K562 (cell line): ENCODE measurements at regions not wholly inside any gene's neighbourhood (a gene's known extent, or its start where the extent isn't known, plus 50 kb on each side); places are given as distances from the start of the nearest gene placed in this dataset.
A peak's percentile ranks its signal among the peaks of the same experiment; 100 is the strongest.

Source experiments
- ATAC-seq: fragments of 200-7000 bp; cut with Tn5 transposase; 3 replicates; pipeline ENCODE4 v1.9.1; 2020; ENCODE audit warnings: moderate library complexity
- BruUV-seq: library from RNA; stranded (reverse); fragments of 400-500 nt; replicated peaks from 2 replicates; lab custom pipeline; 2021; lab: Mats Ljungman, UMichigan
- CTCF ChIA-PET: fragments of 300-600 bp; formaldehyde crosslinking; extraction: SDS; loops from one replicate; lab custom pipeline; 2021; ENCODE audit warnings: low intra/inter-chr PET ratio; lab: Yijun Ruan, JAX
- POLR2A ChIA-PET: fragments of 300-600, 350-650 bp; sonication (Branson Sonifier 250); formaldehyde crosslinking; extraction: SDS; loops from one replicate; lab custom pipeline; 2021; ENCODE audit warnings: antibody characterized with exemption, inconsistent platforms; lab: Yijun Ruan, JAX
- DNase-seq, 4 experiments: peaks; one replicate each; pipeline versions ENCODE4 v3.0.0 to v3.0.0-alpha.2; 2011 to 2018; ENCODE audit warnings: low spot score in 3 of 4, mixed read lengths in 3 of 4; ENCODE audit errors: extremely low read depth in 1 of 4
- FAIRE-seq: peaks from 2 replicates; lab custom pipeline; 2011; peaks lifted over from hg19 to GRCh38; lab: Jason Lieb, UNC
- H2AFZ ChIP-seq: 2 replicates; pipeline ENCODE4 v1.6.0; 2011; ENCODE audit warnings: low read depth, low read length, control low read depth, inconsistent platforms
- H3K27ac ChIP-seq: fragments of 200-600 bp; 3 replicates; pipeline ENCODE4 v1.8.0; 2011; ENCODE audit warnings: low read depth, mild to moderate bottlenecking, control low read depth, inconsistent platforms, low read length, moderate library complexity, mixed read lengths; ENCODE audit errors: extremely low read depth
- H3K27me3 ChIP-seq, 2 experiments: fragments of 300-600 bp in 1 of 2; 2 replicates in 1 of 2; 3 replicates in 1 of 2; pipeline versions ENCODE4 v1.6.0 to v1.8.0; 2011; ENCODE audit warnings: inconsistent platforms in 2 of 2, low read length in 2 of 2, mild to moderate bottlenecking in 1 of 2, mixed read lengths in 1 of 2, moderate library complexity in 1 of 2; ENCODE audit not compliant: control insufficient read depth in 2 of 2, insufficient read depth in 2 of 2
- H3K36me3 ChIP-seq: fragments of 300-600 bp; 3 replicates; pipeline ENCODE4 v1.8.0; 2011; ENCODE audit warnings: mild to moderate bottlenecking, low read length, inconsistent platforms; ENCODE audit not compliant: control insufficient read depth, insufficient read depth
- H3K4me1 ChIP-seq, 2 experiments: fragments of 200-600 bp in 1 of 2; replicated peaks in 1 of 2; 2 replicates in 1 of 2; 3 replicates in 1 of 2; pipeline versions ENCODE4 v1.5.1 to v1.8.0; 2011; ENCODE audit warnings: inconsistent platforms in 2 of 2, low read length in 2 of 2, mild to moderate bottlenecking in 1 of 2, mixed read lengths in 1 of 2, moderate library complexity in 1 of 2; ENCODE audit not compliant: control insufficient read depth in 2 of 2, insufficient read depth in 2 of 2
- H3K4me2 ChIP-seq: 2 replicates; pipeline ENCODE4 v1.6.1; 2011; ENCODE audit warnings: low read length, control low read depth, inconsistent platforms, mixed read lengths; ENCODE audit not compliant: insufficient read depth
- H3K4me3 ChIP-seq: fragments of 200-600 bp; sonication (generic), shearing (Covaris generic); 2 replicates; pipeline ENCODE4 v1.5.1; 2016; ENCODE audit warnings: control low read depth, inconsistent platforms
- H3K79me2 ChIP-seq: fragments of 200-600 bp; 3 replicates; pipeline ENCODE4 v1.8.0; 2011; ENCODE audit warnings: low read length, inconsistent platforms; ENCODE audit not compliant: control insufficient read depth, insufficient read depth
- H3K9ac ChIP-seq, 2 experiments: 2 replicates each; pipeline versions ENCODE4 v1.6.0 to v1.6.1; 2011; ENCODE audit warnings: low read depth in 2 of 2, low read length in 2 of 2, control low read depth in 1 of 2, inconsistent platforms in 1 of 2, mild to moderate bottlenecking in 1 of 2, mixed read lengths in 1 of 2; ENCODE audit not compliant: insufficient read depth in 1 of 2
- H3K9me1 ChIP-seq: one replicate; pipeline ENCODE4 v1.6.0; 2011; ENCODE audit warnings: inconsistent platforms, mild to moderate bottlenecking, low read length, moderate library complexity; ENCODE audit not compliant: control insufficient read depth, insufficient read depth
- H3K9me3 ChIP-seq: replicated peaks from 2 replicates; pipeline ENCODE4 v1.5.1; 2011; ENCODE audit warnings: low read depth, low read length, inconsistent platforms; ENCODE audit not compliant: control insufficient read depth, insufficient read depth
- H4K20me1 ChIP-seq: replicated peaks from 2 replicates; pipeline ENCODE4 v1.6.1; 2011; ENCODE audit warnings: low read length, inconsistent platforms, mixed read lengths; ENCODE audit not compliant: control insufficient read depth, insufficient read depth
- ARID2 ChIP-seq: fragments of 450-650 bp; IDR thresholded peaks from 2 replicates; pipeline ENCODE4 v1.6.1; 2017; ENCODE audit warnings: antibody characterized with exemption, mild to moderate bottlenecking
- BMI1 ChIP-seq: fragments of 150-350 bp; IDR thresholded peaks from 2 replicates; pipeline ENCODE4 v1.6.1; 2014; ENCODE audit warnings: low read length
- DACH1 ChIP-seq: fragments of 450-650 bp; IDR thresholded peaks from 2 replicates; pipeline ENCODE4 v1.6.1; 2018; ENCODE audit not compliant: partially characterized antibody
- FOXJ2 ChIP-seq: fragments of 200-800 bp; sonication (Bioruptor generic); IDR thresholded peaks from 2 replicates; pipeline ENCODE4 v1.6.1; 2016; ENCODE audit warnings: missing genetic modification characterization, missing compliant biosample characterization
- HDGF ChIP-seq: fragments of 450-650 bp; IDR thresholded peaks from 2 replicates; pipeline ENCODE4 v1.6.1; 2016
- NFRKB ChIP-seq: fragments of 450-650 bp; IDR thresholded peaks from 2 replicates; pipeline ENCODE4 v1.6.1; 2016; ENCODE audit warnings: low read depth
- NUFIP1 ChIP-seq: fragments of 450-650 bp; IDR thresholded peaks from 2 replicates; pipeline ENCODE4 v1.6.1; 2018; ENCODE audit not compliant: partially characterized antibody
- OTX1 ChIP-seq: fragments of 450-650 bp; formaldehyde crosslinking; IDR thresholded peaks from 2 replicates; pipeline ENCODE4 v1.4.0; 2022; ENCODE audit warnings: mild to moderate bottlenecking
- POLR2AphosphoS2 ChIP-seq: IDR thresholded peaks from 2 replicates; pipeline ENCODE4 v1.6.1; 2012; ENCODE audit warnings: low read length, improper control_type of control experiment
- PPARD ChIP-seq: fragments of 250-450 bp; sonication (Bioruptor Pico); IDR thresholded peaks from 2 replicates; pipeline ENCODE4 v1.8.0; 2022; ENCODE audit warnings: inconsistent platforms, mild to moderate bottlenecking, moderate library complexity
- RFX7 ChIP-seq: fragments of 250-450 bp; sonication (Bioruptor Pico); IDR thresholded peaks from 2 replicates; pipeline ENCODE4 v1.5.1; 2021; ENCODE audit warnings: mild to moderate bottlenecking
- SNIP1 ChIP-seq: fragments of 450-650 bp; IDR thresholded peaks from 2 replicates; pipeline ENCODE4 v1.7.1; 2017; ENCODE audit warnings: low read depth, mild to moderate bottlenecking
- TGIF2 ChIP-seq: sonication (generic); formaldehyde crosslinking; IDR thresholded peaks from 2 replicates; pipeline ENCODE4 v1.8.1; 2022; ENCODE audit warnings: mild to moderate bottlenecking, missing genetic modification reagents, moderate library complexity
- U2AF2 ChIP-seq: fragments of 200-400 bp; formaldehyde crosslinking; optimal IDR thresholded peaks from 2 replicates; pipeline ENCODE3; 2017; ENCODE audit warnings: low read depth, mild to moderate bottlenecking, low read length
- ZBTB1 ChIP-seq: sonication (generic); formaldehyde crosslinking; IDR thresholded peaks from 2 replicates; pipeline ENCODE4 v1.8.1; 2023; ENCODE audit warnings: missing genetic modification reagents, low read depth, mild to moderate bottlenecking, borderline replicate concordance
- ZNF143 ChIP-seq: sonication (generic); formaldehyde crosslinking; IDR thresholded peaks from 2 replicates; pipeline ENCODE4 v1.9.0; 2022; ENCODE audit warnings: mild to moderate bottlenecking, missing genetic modification reagents
- ZNF316 ChIP-seq: fragments of 450-650 bp; IDR thresholded peaks from 2 replicates; pipeline ENCODE4 v1.6.1; 2016
- ZNF589 ChIP-seq: fragments of 200-800 bp; sonication (Bioruptor generic); IDR thresholded peaks from 2 replicates; pipeline ENCODE4 v1.6.1; 2016; ENCODE audit warnings: low read depth, missing genetic modification characterization, missing compliant biosample characterization
- WGBS: fragments of 100-300 bp; shearing (Covaris generic); methylation state at CpG from one replicate; pipeline ENCODE4 v1.1.6; 2016; ENCODE audit warnings: low coverage, mixed read lengths; ENCODE audit not compliant: insufficient coverage; ENCODE audit errors: missing lambda C conversion rate; 5-methylcytosine and 5-hydroxymethylcytosine counted together
- in situ Hi-C: fragments of 300-500 bp; cut with MboI; formaldehyde crosslinking; loops from 4 replicates; pipeline ENCODE4 v1.15.0; 2018; ENCODE audit warnings: inconsistent platforms, mixed read lengths
- intact Hi-C: fragments of 100-400 bp; cut with micrococcal nuclease; formaldehyde crosslinking; loops from 2 replicates; pipeline ENCODE4 v1.14.2; 2022
- TF ChIP-seq, protein P1 (sequence below), 2 experiments: IDR thresholded peaks; 2 replicates each; pipeline ENCODE4 v1.6.1; 2012; ENCODE audit warnings: improper control_type of control experiment in 2 of 2, low read depth in 2 of 2, low read length in 2 of 2, borderline replicate concordance in 1 of 2

DNA sequence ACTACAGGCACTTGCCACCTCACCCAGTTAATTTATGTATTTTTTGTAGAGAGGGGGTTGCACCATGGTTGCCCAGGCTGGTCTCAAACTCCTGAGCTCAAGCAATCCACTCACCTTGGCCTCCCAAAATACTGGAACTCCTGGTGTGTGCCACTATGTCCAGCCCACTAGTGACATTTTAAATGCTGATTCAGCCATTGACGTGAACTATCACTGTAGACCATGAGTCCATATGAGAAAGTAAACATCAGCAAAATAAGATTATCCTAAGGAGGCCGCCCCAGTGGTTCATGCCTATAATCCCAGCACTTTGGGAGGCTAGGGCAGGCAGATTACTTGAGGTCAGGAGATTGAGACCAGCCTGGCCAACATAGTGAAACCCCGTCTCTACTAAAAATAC lies 488.1 kb upstream of the EDIL3 start:
- no peaks in the 10 kb centered on the region for H3K36me3 ChIP-seq
- BruUV-seq, result no TSS peak
- no peak overlapping the region for H2AFZ ChIP-seq
- no peaks in the 10 kb centered on the region for H3K9me3 ChIP-seq
- POLR2A ChIA-PET, result no interaction called here
- in situ Hi-C loops, result no loop called here
- FAIRE-seq (no peak), DNase-seq (no peak)
- no peaks in the 10 kb centered on the region for H3K79me2 ChIP-seq
- H3K27me3 ChIP-seq, result no peaks in the 10 kb centered on the region
- H3K4me2 ChIP-seq, result no peak overlapping the region
- no peak overlapping the region for H3K9ac ChIP-seq
- no peak for TF ChIP-seq ARID2
- TF ChIP-seq ZNF316, result peak; percentile 30; the same call in 1 of the 2 replicates
- no peak for TF ChIP-seq BMI1
- no peak for TF ChIP-seq ZNF143 (CRISPR knock-in tag)
- TF ChIP-seq FOXJ2 (tag), result no peak
- no peak for TF ChIP-seq PPARD (CRISPR knock-in tag)
- TF ChIP-seq TGIF2 (CRISPR knock-in tag), result no peak
- TF ChIP-seq NUFIP1, result no peak
- TF ChIP-seq RFX7 (CRISPR knock-in tag), result no peak
- TF ChIP-seq, all 486 proteins: peak for 1
- Histone ChIP-seq H3K27ac (no peak overlapping the region), H3K9me1 (no peaks in the 10 kb centered on the region), H3K4me3 (no peak overlapping the region), H4K20me1 (no peaks in the 10 kb centered on the region), H3K4me1 (no peaks in the 10 kb centered on the region)
- WGBS, result 0% methylated on average over 2 of the region's 3 CpGs
- intact Hi-C loops, result no loop called here
- CTCF ChIA-PET, result no interaction called here
- ATAC-seq, result no peak

DNA sequence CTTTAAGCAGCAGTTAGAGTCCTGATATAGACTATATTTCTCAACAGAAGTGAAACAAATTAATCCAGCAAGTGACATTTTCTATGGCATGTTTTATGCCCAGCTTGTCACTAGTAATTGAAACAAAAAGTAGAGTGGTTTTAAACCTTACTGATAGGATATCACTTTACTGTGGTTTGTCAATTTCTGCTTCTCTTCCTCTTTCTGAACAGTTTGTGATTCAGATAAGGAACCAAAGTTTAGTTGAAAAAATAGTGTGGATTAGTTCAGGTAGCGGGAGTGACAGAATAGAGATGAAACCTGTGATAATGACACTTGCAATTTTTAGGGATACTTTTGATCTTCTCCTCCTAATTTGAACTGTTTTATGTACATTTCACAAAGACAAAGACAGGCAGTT lies 485.7 kb upstream of the EDIL3 start:
- H4K20me1 ChIP-seq, result no peaks in the 10 kb centered on the region
- ATAC-seq (no peak), FAIRE-seq (no peak), DNase-seq (no peak)
- no peaks in the 10 kb centered on the region for H3K27me3 ChIP-seq
- no peaks in the 10 kb centered on the region for H3K36me3 ChIP-seq
- H3K79me2 ChIP-seq, result no peaks in the 10 kb centered on the region
- POLR2A ChIA-PET, result no interaction called here
- BruUV-seq, result no TSS peak
- H3K9me1 ChIP-seq, result no peaks in the 10 kb centered on the region
- in situ Hi-C loops, result no loop called here
- no peaks in the 10 kb centered on the region for H3K4me1 ChIP-seq
- no peak overlapping the region for H3K27ac ChIP-seq
- H3K9me3 ChIP-seq, result no peaks in the 10 kb centered on the region
- intact Hi-C loops, result no loop called here
- H3K4me3 ChIP-seq, result no peak overlapping the region
- H3K4me2 ChIP-seq, result no peak overlapping the region
- no peak overlapping the region for H3K9ac ChIP-seq
- 0% methylated on average over 1 of the region's 1 CpG for WGBS
- CTCF ChIA-PET, result no interaction called here
- H2AFZ ChIP-seq, result no peak overlapping the region
- TF ChIP-seq U2AF2, result no peak
- no peak for TF ChIP-seq SNIP1
- no peak for TF ChIP-seq ZNF589 (CRISPR knock-in tag)
- no peak for TF ChIP-seq POLR2AphosphoS2
- TF ChIP-seq HDGF, result no peak
- TF ChIP-seq, protein P1, sequence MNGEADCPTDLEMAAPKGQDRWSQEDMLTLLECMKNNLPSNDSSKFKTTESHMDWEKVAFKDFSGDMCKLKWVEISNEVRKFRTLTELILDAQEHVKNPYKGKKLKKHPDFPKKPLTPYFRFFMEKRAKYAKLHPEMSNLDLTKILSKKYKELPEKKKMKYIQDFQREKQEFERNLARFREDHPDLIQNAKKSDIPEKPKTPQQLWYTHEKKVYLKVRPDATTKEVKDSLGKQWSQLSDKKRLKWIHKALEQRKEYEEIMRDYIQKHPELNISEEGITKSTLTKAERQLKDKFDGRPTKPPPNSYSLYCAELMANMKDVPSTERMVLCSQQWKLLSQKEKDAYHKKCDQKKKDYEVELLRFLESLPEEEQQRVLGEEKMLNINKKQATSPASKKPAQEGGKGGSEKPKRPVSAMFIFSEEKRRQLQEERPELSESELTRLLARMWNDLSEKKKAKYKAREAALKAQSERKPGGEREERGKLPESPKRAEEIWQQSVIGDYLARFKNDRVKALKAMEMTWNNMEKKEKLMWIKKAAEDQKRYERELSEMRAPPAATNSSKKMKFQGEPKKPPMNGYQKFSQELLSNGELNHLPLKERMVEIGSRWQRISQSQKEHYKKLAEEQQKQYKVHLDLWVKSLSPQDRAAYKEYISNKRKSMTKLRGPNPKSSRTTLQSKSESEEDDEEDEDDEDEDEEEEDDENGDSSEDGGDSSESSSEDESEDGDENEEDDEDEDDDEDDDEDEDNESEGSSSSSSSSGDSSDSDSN (IDR thresholded peaks at IDR 0.05; ENCODE audit: borderline replicate concordance in 1 of 2, low read depth in 2 of 2, low read length in 2 of 2), result no peak
- no peak for TF ChIP-seq OTX1 (CRISPR knock-in tag)
- no peak for TF ChIP-seq NFRKB
- TF ChIP-seq DACH1, result no peak
- no peak for TF ChIP-seq ZBTB1 (CRISPR knock-in tag)
